ENCODE measurements at regions not wholly inside any gene's neighbourhood (a gene's known extent, or its start where the extent isn't known, plus 50 kb on each side); places are given as distances from the start of the nearest gene placed in this dataset.
"Not testable (repeated sequence)": the region's sequence is repeated elsewhere in the genome, so short reads cannot be mapped to it uniquely, and the experiment has no call there.

DNA sequence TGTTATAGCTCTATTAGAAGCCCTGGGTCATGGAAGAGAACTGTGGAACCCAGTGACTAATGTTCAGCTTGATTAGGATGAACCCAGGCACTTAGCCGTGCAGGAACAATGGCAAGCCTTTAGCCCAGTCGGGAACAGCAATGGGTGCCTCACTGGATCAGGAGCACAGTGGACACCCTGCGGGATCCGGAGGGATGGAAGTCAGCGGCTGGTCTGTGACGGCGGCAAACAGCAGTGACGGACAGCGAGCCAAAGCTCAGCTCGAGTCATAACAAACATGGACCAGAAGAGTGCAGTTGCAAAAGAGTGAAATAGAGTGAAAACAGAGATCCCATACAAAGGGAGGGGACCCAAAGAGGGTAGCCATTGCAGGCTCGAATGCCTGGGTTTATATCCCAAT, 187.3 kb upstream of the TGIF2LX start:
- H2BK20ac ChIP-seq (ENCODE audit: low read length); H3K79me1 ChIP-seq (ENCODE audit: low read depth, low read length); H3K23ac ChIP-seq (ENCODE audit: insufficient read length); H3K36me3 ChIP-seq (ENCODE audit: control insufficient read depth in 2 of 4, insufficient read depth in 4 of 4, low read length in 3 of 4); FAIRE-seq; H2BK5ac ChIP-seq (ENCODE audit: low read depth, low read length); H2BK15ac ChIP-seq (ENCODE audit: low read length); H3K56ac ChIP-seq (replicated peaks; ENCODE audit: insufficient read length, low read depth, low read length); H3K4me1 ChIP-seq (replicated peaks in 1 of 4; ENCODE audit: control insufficient read depth in 3 of 4, insufficient read depth in 4 of 4, low read length in 3 of 4); H3K9ac ChIP-seq (replicated peaks in 1 of 4; ENCODE audit: extremely low read depth in 1 of 4, low read depth in 3 of 4, low read length in 3 of 4); H4K91ac ChIP-seq (replicated peaks; ENCODE audit: insufficient read length, low read length); H2BK12ac ChIP-seq (ENCODE audit: low read depth, low read length); H3K27ac ChIP-seq (ENCODE audit: low read depth, low read length); H3K23me2 ChIP-seq (ENCODE audit: low read depth, low read length); H4K20me1 ChIP-seq (replicated peaks in 1 of 2; ENCODE audit: control insufficient read depth in 1 of 2, insufficient read depth in 2 of 2, low read length in 2 of 2); POLR2A ChIA-PET (ENCODE audit: partially characterized antibody); H3K14ac ChIP-seq (ENCODE audit: insufficient read length); H3K79me2 ChIP-seq (ENCODE audit: control insufficient read depth in 1 of 2, insufficient read depth in 2 of 2, low read length in 2 of 2); H3K4ac ChIP-seq (replicated peaks; ENCODE audit: insufficient read length, low read depth, low read length); H3K27me3 ChIP-seq (replicated peaks in 1 of 4; ENCODE audit: control insufficient read depth in 3 of 4, extremely low read depth in 1 of 4, insufficient read depth in 3 of 4, low read length in 3 of 4); H3K4me3 ChIP-seq (ENCODE audit: extremely low read depth in 1 of 4, insufficient read depth in 2 of 4, low read depth in 3 of 4, low read length in 4 of 4); H3K9me3 ChIP-seq (ENCODE audit: insufficient read depth in 2 of 2, low read depth in 1 of 2, low read length in 1 of 2); H4K5ac ChIP-seq (ENCODE audit: insufficient read length, low read depth, low read length); H2BK120ac ChIP-seq (replicated peaks; ENCODE audit: low read depth, low read length); DNase-seq (ENCODE audit: low read depth in 1 of 2, low spot score in 2 of 2); H4K8ac ChIP-seq (ENCODE audit: extremely low read depth, insufficient read depth, low read length); H3K18ac ChIP-seq (ENCODE audit: extremely low read depth, low read length); H2AFZ ChIP-seq (ENCODE audit: low read length); H3K4me2 ChIP-seq (ENCODE audit: insufficient read depth in 1 of 2, low read depth in 2 of 2, low read length in 2 of 2); CTCF ChIA-PET (ENCODE audit: partially characterized antibody); H2AK5ac ChIP-seq (ENCODE audit: low read depth, low read length): not testable (repeated sequence)
- WGBS, 2 experiments (ENCODE audit: extremely low coverage in 1 of 2, insufficient coverage in 1 of 2, insufficient read length in 1 of 2, insufficient replicate concordance in 2 of 2, low coverage in 1 of 2, low lambda C conversion rate in 2 of 2, missing lambda C conversion rate in 1 of 2): 86% methylated on average over 10 of the region's 11 CpGs; no CpG with 5 or more reads in 1 of the 2 experiments

DNA sequence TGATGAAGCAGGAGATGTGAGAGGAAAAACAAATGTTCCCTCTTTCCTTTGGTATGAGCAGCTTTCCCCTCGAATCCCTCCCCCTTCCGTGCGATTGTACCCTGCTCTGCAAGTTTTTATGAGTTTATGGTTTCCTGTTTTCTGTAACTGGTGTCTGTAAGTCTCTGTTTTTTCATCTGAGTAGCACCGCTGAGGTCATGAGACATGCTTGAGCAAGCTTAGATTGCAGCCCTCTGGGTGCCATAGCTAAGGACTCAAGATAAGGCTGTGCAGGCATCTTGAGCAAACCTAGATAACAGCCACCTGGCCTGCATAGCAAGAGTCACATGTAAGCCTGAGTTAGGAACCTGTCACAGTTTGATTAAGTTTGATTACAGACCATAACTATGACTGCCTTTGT, 165.2 kb upstream of the TGIF2LX start:
- CTCF ChIA-PET (ENCODE audit: partially characterized antibody): not testable (repeated sequence)
- 100% methylated on average over 1 of the region's 4 CpGs; no CpG with 5 or more reads in 1 of the 2 experiments for WGBS, 2 experiments (ENCODE audit: extremely low coverage in 1 of 2, insufficient coverage in 1 of 2, insufficient read length in 1 of 2, insufficient replicate concordance in 2 of 2, low coverage in 1 of 2, low lambda C conversion rate in 2 of 2, missing lambda C conversion rate in 1 of 2)

More for the DNA sequence above, 165.2 kb upstream of the TGIF2LX start:
- H3K27ac ChIP-seq (ENCODE audit: low read depth, low read length); H2BK15ac ChIP-seq (ENCODE audit: low read length); H3K79me1 ChIP-seq (ENCODE audit: low read depth, low read length); DNase-seq (ENCODE audit: low read depth in 1 of 2, low spot score in 2 of 2); H3K79me2 ChIP-seq (ENCODE audit: control insufficient read depth in 1 of 2, insufficient read depth in 2 of 2, low read length in 2 of 2); H4K91ac ChIP-seq (replicated peaks; ENCODE audit: insufficient read length, low read length); FAIRE-seq; H3K9ac ChIP-seq (replicated peaks in 1 of 4; ENCODE audit: extremely low read depth in 1 of 4, low read depth in 3 of 4, low read length in 3 of 4); H3K23me2 ChIP-seq (ENCODE audit: low read depth, low read length); H2AK5ac ChIP-seq (ENCODE audit: low read depth, low read length); H3K56ac ChIP-seq (replicated peaks; ENCODE audit: insufficient read length, low read depth, low read length); H3K14ac ChIP-seq (ENCODE audit: insufficient read length); H2BK5ac ChIP-seq (ENCODE audit: low read depth, low read length); H3K36me3 ChIP-seq (ENCODE audit: control insufficient read depth in 2 of 4, insufficient read depth in 4 of 4, low read length in 3 of 4); H3K23ac ChIP-seq (ENCODE audit: insufficient read length); H2BK120ac ChIP-seq (replicated peaks; ENCODE audit: low read depth, low read length); H3K4me2 ChIP-seq (ENCODE audit: insufficient read depth in 1 of 2, low read depth in 2 of 2, low read length in 2 of 2); H4K8ac ChIP-seq (ENCODE audit: extremely low read depth, insufficient read depth, low read length); H4K20me1 ChIP-seq (replicated peaks in 1 of 2; ENCODE audit: control insufficient read depth in 1 of 2, insufficient read depth in 2 of 2, low read length in 2 of 2); H2BK12ac ChIP-seq (ENCODE audit: low read depth, low read length); H3K27me3 ChIP-seq (replicated peaks in 1 of 4; ENCODE audit: control insufficient read depth in 3 of 4, extremely low read depth in 1 of 4, insufficient read depth in 3 of 4, low read length in 3 of 4); POLR2A ChIA-PET (ENCODE audit: partially characterized antibody); H4K5ac ChIP-seq (ENCODE audit: insufficient read length, low read depth, low read length); H2BK20ac ChIP-seq (ENCODE audit: low read length); H2AFZ ChIP-seq (ENCODE audit: low read length); H3K9me3 ChIP-seq (ENCODE audit: insufficient read depth in 2 of 2, low read depth in 1 of 2, low read length in 1 of 2); H3K4me3 ChIP-seq (ENCODE audit: extremely low read depth in 1 of 4, insufficient read depth in 2 of 4, low read depth in 3 of 4, low read length in 4 of 4); H3K4ac ChIP-seq (replicated peaks; ENCODE audit: insufficient read length, low read depth, low read length); H3K18ac ChIP-seq (ENCODE audit: extremely low read depth, low read length); H3K4me1 ChIP-seq (replicated peaks in 1 of 4; ENCODE audit: control insufficient read depth in 3 of 4, insufficient read depth in 4 of 4, low read length in 3 of 4): not testable (repeated sequence)
